MV-4-11 (cell line): ENCODE measurements at regions not wholly inside any gene's neighbourhood (a gene's known extent, or its start where the extent isn't known, plus 50 kb on each side); places are given as distances from the start of the nearest gene placed in this dataset.

Experiments used
- DNase-seq: peaks from one replicate; lab custom pipeline; 2025; lab: John Stamatoyannopoulos, UW

DNA sequence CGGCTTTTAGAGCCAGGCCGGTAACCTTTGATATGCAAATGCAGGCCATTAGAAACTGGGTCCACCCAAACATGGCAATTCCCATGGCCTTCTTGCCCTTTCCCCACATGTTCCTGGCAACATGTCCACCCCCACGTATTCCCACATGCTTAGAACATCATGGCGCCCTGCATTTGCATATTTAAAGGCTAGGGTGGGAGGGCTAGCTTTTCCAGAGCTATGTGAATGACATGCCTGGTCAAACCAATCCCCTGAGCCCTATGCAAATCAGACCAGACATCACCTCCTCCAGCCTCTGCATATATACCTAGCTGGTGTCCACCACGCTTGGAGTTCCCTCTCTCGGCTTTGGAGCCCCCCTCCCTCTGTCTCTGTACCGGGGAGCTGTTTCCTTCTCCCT lies 481.9 kb downstream of the CDH2 start:
- DNase-seq, result no peak

DNA sequence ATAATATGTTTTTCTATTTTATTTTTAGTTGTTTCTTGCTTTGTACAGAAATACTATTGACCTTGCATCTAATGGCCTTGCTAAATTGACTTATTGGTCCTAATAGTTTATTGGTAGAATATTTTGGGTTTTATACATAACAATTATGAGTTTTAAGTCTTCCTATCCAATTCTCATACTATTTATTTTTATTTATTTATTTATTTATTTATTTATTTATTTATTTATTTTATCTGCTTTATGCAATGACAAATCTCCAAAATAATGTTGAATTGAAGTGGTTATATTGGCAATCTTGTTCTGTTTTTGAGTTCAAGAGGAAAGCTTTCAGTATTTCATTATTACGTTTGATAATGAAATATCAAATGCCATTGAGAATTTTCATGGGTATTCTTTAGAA lies 488.3 kb downstream of the CDH2 start:
- no peak for DNase-seq

DNA sequence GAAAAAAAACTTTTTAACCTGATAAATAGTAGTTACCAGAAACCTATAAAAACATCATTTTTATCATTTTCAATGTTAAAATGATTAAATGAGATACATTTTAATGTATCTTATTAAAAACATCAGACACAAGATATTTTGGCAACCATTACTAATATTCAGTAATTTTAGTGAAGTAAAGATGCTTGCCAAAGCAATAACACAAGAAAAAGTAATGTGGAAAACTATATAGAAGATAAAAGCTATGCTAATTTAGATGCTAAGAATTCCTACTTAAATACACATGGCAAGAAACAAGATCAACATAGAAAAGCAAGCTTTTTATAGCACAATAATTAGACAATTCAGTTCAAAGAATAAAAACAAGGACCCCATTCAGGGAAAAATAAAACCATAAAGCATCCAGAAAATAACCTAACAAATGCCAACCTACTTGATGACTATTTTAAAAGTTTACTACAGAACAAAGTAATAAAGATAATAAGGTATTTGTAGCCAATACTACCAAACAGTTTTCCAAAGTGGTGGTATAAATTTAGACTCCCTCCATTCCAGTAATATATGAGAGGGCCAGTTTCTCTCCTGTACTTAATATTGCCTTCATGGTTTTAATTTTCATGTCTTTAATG lies 489.5 kb downstream of the CDH2 start:
- DNase-seq, result no peak

DNA sequence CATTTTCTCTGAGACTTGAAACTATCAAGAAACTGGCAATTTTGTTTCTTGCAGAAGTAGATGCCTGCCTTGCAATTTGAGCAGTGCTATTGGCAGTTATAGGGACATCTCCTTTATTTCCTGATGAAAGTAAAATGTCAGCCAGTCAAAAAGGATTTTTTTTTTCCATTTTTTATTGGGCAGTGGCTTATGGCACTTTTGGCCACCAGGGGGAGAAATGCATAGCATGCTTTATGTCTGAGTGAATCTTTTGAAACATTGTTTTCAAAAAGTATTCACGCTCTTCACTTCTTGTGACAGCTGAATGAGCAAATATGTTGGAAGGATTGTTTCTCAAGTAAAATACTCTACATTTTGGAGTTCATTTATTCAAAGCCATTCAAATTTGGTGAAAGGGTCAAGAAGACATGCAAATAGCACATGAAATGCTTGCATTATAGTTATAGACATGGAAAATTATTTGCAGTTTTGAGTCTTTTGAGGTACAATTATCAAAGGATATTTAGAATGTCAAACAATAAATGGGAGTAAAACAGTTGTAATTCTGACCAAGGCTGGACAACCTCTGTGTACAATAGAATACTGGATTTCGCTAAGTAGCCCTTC lies 491.0 kb downstream of the CDH2 start:
- peak; percentile 23 for DNase-seq

DNA sequence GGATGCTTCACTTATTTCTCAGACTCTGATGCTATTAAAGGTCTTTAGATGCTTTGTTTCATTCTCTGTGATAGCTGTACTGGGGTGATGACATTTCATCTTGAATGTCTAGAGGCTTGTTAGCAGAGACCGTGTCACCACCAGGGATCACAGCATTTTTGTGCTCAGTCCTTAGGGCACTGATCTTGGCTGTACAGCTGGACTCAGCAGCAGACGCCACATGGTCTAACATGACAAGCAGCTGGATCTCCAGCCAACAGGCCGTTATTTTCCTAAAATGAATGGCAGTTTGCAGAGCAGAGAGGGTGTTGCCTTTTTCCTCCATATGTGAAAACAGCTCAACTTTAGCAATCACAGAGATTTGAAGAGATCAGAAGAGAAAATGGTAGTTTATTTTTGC lies 491.8 kb downstream of the CDH2 start:
- DNase-seq, result no peak

DNA sequence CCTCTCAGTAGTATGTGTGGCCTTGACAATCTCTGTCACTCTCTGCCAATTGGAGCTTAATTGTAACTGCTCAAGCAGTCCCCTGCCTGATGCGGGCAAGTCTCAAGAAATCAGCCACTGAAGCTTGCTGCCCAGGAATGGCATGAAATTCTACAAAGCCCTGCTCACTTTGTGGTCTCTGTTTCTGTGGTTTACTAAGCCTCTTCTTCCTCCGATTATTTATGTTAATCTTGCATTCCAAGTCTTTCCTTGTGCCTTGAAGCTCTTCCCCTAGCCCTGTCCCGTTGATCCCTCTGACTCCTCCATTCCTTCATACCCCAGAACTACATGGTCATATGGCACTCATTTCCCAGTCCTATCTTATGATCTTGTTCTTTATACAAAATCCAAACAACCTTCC lies 489.3 kb upstream of the CHST9 start:
- DNase-seq, result no peak

DNA sequence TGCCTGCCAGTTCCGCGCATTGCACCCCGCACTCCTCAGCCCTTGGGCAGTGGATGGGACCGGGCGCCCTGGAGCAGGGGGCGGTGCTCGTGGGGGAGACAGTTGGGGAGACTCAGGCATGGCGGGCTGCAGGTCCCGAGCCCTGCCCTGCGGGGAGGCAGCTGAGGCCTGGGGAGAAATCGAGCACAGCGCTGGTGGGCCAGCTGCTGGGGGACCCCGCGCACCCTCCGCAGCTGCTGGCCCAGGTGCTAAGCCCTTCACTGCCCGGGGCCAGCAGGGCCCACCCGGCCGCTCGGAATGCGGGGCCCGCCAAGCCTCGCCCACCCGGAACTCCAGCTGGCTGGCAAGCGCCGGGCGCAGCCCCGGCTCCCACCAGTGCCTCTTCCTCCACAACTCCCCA lies 488.8 kb upstream of the CHST9 start:
- DNase-seq, result no peak

DNA sequence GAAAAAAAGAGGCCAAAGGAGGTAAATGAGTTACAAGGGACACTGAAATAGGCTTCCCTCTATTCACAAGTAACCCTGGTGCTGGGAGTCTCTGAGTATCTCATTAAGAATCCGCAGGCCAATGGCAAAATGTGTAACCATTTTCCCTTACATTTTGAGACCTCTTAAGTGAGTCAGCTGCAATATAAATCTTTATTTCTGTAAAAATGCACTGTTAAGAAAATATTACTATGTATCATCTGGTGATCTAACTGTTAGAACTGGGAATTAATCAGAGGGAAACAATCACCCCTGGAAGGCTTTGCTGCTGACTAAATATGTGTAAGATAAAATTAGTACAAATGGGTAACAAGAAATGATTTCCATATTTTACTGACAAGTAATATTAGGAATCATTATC lies 483.1 kb upstream of the CHST9 start:
- no peak for DNase-seq

DNA sequence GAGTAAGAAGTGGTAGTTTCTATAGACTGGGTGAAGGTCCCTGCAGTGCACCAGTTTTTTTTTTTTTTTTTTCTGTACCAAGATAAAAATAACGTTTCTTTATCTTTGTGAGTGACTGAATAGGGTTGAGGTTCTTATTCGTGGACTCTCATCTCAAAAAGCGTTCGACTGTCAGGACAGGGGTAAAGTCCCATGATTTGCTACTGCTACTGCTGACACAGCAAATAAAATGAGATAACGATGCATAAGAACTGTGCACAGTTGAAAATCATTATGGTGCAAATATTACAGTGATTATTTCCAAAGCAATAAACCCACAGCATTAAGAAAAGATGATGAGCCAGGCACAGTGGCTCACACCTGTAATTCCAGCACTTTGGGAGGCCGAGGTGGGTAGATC lies 482.0 kb upstream of the CHST9 start:
- DNase-seq, result no peak

DNA sequence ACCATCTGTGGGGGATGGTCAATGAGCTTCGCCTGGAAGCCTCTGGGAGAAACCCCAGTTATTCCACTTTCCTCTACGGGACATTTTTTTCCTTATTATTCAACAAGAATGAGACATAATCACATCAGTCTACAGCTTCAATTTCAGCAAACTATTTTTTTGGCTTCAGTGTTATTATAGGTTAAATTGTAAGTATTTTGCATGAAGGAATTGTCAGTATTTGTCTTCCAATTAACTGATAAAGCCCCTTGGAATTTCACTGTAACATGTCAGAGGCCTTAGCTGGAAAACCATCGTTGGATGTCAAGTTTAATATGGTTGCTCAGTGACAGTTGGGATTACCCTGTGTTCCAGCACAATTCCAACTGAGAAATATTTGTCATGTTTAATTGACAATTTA lies 480.9 kb upstream of the CHST9 start:
- DNase-seq, result no peak

DNA sequence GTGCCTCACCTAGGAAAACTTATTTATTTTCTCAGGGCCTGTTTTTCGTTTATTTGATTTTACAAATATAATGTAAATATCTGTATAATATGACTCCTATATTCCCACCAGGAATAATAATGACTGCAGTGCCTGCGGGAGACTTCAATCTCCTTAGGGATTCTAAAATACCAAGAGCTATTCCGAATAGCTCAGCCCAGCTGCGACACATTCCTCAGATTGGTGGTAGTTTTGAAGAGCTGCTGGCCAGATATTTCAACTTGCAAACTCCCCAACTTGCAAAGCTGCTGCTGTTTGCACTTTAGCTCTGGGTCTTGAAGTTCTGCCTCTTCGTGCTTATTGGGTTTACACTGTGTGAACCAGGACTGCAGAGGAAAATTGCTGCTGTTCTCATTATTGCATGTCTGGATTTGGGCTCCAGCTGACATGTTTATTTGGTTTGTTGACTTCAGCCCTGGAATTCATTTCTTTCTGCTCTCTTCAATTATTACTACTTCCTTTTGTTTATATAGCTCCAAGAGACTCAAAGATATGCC lies 480.2 kb upstream of the CHST9 start:
- DNase-seq, result no peak

DNA sequence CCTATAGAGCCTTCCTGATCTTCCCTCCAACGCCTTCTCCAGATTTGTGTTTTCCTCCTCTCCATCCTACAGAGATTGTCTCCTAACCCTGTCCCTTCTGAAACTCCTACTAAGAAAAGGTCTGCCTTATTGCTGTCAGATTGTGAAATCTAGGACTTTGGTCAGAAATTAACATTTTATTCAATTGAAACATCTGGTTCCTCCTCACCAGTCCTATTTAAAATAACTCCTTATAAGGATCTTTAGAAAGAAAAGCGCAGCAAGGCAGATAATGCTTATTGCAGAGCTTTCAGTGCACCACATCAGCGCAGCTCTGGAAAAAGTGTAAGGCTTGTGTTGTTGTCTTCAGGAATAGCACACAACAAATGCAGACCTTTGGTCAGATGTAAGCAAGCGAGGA lies 477.8 kb upstream of the CHST9 start:
- DNase-seq, result no peak

DNA sequence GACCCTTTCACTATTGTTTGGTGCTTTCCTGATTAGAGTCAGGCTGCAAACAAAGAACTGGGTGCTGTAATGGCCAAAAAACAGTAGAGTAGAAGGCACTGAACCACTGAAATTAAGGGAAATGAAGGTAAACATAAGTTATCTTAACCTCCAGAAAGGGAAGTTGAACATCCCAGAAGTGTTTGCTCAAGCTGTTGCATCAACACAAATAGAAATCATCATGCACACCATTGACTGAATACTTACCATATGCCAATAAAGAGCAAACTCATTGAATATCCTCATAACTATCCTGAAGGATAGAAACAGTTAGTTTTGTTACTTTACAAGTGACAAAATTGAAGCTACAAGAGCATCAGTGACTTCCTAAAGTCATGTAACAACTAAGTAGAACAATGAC lies 477.4 kb upstream of the CHST9 start:
- no peak for DNase-seq

DNA sequence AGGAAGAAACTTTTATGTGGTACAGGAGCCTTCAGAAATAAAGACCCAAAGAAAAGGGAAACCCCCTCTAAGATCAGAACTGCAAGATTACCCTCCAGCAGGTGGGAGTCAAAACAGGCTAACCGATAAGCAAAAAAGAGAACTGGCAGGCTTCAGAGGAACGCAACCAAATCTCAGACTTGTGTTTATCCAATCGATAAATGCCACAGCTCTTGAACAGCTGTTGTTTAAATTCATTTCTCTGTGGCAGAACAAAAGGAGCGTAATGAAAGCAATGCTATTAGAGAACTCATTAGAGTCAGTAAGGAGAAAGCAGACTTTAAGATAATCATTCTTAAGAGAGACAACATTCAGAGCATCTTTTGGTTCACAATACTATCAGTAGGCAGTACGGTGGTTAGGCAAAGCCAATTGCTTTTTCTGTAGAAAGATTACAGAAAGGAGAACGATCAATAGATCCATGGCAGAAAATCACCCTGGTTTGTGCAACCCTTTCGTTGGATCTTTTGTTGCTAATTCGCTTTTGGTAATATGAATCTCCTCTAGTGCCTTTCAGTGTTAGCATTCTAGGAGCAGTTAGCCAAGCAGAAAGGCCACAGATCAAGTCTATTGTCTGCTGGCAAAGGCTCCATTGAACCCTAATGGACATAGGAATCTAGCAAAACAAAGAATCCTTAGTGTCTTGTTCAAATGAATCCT lies 476.4 kb upstream of the CHST9 start:
- DNase-seq, result no peak

DNA sequence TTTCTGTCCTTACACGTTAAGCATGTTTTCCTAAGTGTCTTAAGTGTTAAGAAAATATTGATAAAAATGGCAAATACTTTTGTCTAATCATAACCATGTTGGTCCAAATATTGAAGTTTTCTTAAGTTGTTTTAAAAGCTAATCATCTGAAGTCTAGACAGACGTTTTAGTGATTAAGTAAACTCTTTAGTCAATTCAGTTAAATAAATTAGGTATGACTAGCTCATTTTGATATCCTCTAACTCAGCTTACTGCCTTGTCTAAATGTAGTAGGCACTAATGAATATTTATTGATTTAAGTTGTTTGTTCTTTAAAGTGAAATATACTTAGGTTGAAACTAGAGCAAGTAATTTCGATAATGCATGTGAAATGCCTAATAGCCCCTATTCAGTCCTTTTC lies 471.8 kb upstream of the CHST9 start:
- DNase-seq, result no peak

DNA sequence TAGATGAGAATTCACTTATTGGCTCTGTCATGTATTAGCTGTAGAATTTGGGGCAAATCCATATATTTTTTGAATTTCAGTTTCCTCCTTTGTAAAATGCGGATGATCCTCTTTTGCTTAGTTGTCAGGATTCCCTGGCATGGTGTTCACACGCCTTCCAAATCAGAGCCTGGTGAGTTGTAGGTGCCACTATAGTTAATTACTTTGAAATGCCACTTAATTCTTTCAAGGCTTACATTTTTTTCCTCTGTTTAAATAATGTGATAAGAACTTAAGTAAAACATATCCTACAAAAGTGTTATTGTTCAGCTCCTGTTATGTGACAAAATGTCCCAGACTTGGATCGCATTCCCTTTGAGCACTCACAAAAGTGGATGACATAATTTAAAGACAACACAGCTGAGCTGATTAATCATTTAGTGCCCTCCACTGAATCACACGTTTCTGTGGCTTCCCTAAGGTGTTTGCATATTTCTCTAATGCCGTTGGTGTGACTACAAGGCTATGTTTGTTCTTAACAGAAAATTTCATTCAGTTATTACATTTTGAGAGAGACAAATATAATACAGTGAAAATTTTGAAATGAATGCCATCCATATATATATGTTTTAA lies 471.2 kb upstream of the CHST9 start:
- DNase-seq, result no peak

DNA sequence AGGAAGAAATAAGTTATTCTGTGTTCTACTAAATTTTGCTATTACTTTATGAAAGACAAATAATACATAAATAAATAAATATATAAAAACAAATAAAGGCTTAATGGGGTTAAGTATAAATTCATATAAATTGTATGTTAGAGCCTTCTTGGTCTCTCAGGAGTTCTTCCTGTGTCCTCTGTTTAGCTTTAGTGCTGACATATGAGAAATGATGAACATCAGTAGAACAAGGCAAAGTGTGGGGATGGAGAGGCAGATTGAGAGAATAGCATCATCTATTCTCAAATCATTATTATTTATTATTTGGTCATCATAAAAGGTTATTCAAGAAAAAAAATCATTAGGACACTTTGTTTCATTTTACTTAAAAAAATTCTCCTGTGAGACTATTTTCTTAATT lies 468.1 kb upstream of the CHST9 start:
- no peak for DNase-seq

DNA sequence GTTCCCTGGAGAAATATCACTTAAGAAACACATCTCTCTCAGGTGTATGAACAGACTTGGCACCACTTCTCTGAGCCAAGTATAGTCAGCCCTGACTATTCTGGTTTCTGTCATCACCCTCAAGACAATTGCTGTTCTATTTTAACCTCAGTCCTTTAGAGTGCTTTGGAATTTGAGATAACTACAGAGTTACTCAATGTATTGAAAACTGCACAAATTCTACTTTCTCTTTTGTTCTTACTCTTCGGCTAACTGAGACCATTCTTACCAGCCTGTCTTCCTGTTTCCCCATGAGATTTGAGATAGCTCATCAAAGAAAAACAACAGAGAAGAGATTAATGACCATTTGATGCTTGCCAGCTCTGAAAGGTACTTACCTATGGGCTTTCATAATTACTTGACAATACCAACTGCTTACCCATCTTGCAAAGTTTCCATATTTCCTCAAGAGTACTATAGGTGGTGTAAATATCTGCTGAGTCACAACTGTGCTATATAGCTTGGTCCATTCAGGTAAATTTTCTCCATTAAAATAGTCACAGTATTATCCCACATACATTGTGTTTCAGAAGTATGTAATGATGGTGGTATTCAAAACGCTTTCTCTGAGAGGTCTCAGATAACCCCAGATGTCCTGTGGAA lies 467.5 kb upstream of the CHST9 start:
- DNase-seq, result no peak

DNA sequence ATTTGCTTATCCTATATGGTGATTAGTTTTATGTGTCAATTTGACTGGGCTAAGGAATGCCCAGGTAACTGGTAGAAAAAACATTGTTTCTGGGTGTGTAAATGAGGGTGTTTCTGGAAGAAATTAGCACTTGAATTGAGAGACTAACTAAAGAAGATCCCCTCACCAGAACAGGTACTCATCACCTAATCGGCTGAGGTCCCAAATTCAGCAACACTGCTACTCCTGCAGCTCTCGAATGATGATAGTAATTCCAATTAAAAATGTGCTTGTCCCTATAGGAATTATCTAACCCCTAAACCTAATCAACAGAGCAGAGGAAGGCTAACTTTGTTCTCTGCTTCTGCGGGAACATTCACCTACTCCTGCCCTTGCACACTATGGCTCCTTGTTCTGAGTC lies 464.5 kb upstream of the CHST9 start:
- no peak for DNase-seq

DNA sequence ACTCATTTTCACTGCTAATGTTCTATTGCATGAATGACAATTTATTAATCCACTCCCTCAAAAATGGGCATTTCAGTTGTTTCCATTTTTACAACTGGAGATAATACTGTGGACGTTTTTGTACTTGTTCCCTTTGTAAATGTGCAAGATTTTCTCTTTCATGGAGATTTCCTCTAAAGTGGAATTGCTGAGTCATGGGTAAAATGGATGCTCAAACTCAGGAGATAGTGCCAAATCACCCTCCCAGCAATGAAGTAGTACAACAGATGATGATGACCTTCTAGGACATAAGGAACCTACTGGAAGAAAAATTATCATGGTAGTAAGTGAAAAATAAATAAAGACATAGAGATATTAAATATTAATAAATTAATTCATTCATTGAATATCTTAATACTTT lies 460.8 kb upstream of the CHST9 start:
- no peak for DNase-seq

DNA sequence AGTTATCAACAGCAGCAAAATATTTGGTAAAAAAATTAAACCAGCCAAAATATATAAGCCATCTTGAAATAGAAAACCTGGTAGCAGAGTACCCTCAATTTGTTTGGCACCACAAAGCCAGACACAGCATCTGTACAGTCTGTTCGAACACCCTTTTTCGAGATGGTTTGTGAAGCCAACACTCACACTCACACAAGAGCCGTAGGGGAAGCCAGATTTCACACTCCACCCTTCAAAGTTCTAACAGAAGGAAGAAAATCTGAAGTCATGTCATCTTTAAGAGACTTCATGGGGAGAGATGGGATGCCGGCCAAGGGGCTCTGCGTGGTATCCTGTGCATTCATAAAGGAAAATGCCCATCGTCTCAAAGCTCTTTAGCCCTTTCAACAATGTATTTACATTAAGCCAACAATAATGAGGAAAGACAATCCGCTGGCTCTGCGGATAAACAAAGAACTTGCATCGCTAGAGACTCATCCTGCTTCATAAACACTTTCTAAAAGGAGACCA lies 451.5 kb upstream of the CHST9 start:
- no peak for DNase-seq

DNA sequence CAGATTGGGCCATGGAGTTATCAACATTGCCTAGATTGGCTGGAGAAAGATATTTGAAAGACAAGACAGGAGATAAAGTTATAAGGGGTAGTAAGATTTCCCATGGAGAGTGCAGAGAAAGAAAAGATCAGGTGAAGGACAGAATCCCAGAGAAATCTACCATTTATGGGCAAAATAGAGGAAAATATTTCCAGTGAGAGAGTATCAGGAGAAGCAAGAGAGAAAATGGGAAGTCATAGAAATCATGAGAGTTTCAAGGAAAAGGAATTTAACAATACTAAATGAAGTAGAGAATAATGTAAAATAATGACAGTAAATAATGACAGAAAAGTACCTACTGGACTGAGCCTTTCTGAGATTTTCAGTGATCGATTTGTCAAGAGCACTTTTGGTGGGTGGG lies 447.6 kb upstream of the CHST9 start:
- DNase-seq, result no peak
